B cell (primary cell): ENCODE measurements at regions not wholly inside any gene's neighbourhood (a gene's known extent, or its start where the extent isn't known, plus 50 kb on each side); places are given as distances from the start of the nearest gene placed in this dataset.

Experiments
- ATAC-seq: fragments of 200-7000 bp; cut with Tn5 transposase; one replicate; pipeline ENCODE4 v1.10.0; 2021; ENCODE audit warnings: low read depth, mild to moderate bottlenecking, moderate number of reproducible peaks, moderate library complexity
- CTCF ChIA-PET: fragments of 350-600 bp; sonication (Branson Sonifier 250); formaldehyde crosslinking; loops from one replicate; lab custom pipeline; 2021; ENCODE audit warnings: antibody characterized with exemption, inconsistent platforms; lab: Charles Lee
- POLR2A ChIA-PET: fragments of 350-600 bp; sonication (Branson Sonifier 250); formaldehyde crosslinking; loops from one replicate; lab custom pipeline; 2021; ENCODE audit warnings: antibody characterized with exemption; lab: Charles Lee
- DNase-seq: peaks from one replicate; pipeline ENCODE4 v3.0.0; 2013
- H2AFZ ChIP-seq: 2 replicates; pipeline ENCODE4 v1.6.1; 2012; ENCODE audit warnings: mild to moderate bottlenecking, low read depth, low read length; ENCODE audit not compliant: insufficient read depth, poor library complexity, severe bottlenecking
- H3K27ac ChIP-seq, 2 donors: 1 replicate in 1 of 2; 2 replicates in 1 of 2; pipeline ENCODE4 v1.5.1; 2012 to 2013; ENCODE audit warnings: low read length in 2 of 2, mild to moderate bottlenecking in 2 of 2, moderate library complexity in 1 of 2
- H3K27me3 ChIP-seq, 4 experiments: fragments of 200-600 bp in 1 of 4; sonication (generic) in 1 of 4; replicated peaks in 1 of 4; 1 replicate in 2 of 4; 2 replicates in 2 of 4; pipeline versions ENCODE4 v1.6.1 to v1.7.0; 2013 to 2016; ENCODE audit warnings: low read length in 3 of 4, mild to moderate bottlenecking in 2 of 4, mixed read lengths in 1 of 4, moderate library complexity in 1 of 4; ENCODE audit not compliant: insufficient read depth in 4 of 4, control insufficient read depth in 3 of 4; ENCODE audit errors: control extremely low read depth in 1 of 4
- H3K36me3 ChIP-seq, 2 experiments: replicated peaks in 1 of 2; 1 replicate in 1 of 2; 2 replicates in 1 of 2; pipeline versions ENCODE4 v1.6.1 to v1.7.1; 2013; ENCODE audit warnings: low read length in 1 of 2; ENCODE audit not compliant: insufficient read depth in 2 of 2, control insufficient read depth in 1 of 2; ENCODE audit errors: control extremely low read depth in 1 of 2, extremely low read depth in 1 of 2
- H3K4me1 ChIP-seq, 2 donors: fragments of 200-600 bp in 1 of 2; sonication (generic) in 1 of 2; 1 replicate in 1 of 2; 2 replicates in 1 of 2; pipeline versions ENCODE4 v1.5.1 to v1.6.1; 2013 to 2017; ENCODE audit warnings: low read length in 2 of 2; ENCODE audit not compliant: control insufficient read depth in 2 of 2, insufficient read depth in 2 of 2
- H3K4me2 ChIP-seq: replicated peaks from 2 replicates; pipeline ENCODE3; 2012; ENCODE audit warnings: mild to moderate bottlenecking, low read depth, low read length; ENCODE audit not compliant: poor library complexity, severe bottlenecking
- H3K4me3 ChIP-seq, 5 experiments: fragments of 200-600 bp in 1 of 5; sonication (generic) in 1 of 5; 1 replicate in 3 of 5; 2 replicates in 2 of 5; pipeline versions ENCODE4 v1.5.1 to v1.7.0; 2011 to 2016; ENCODE audit warnings: low read length in 4 of 5, mild to moderate bottlenecking in 4 of 5, low read depth in 2 of 5, control low read depth in 1 of 5, moderate library complexity in 1 of 5; ENCODE audit not compliant: insufficient read depth in 1 of 5; ENCODE audit errors: control extremely low read depth in 1 of 5, extremely low read depth in 1 of 5
- H3K79me2 ChIP-seq: fragments of 200-600 bp; sonication (generic); one replicate; pipeline ENCODE4 v1.6.0; 2016; ENCODE audit warnings: low read length; ENCODE audit not compliant: control insufficient read depth, insufficient read depth
- H3K9ac ChIP-seq: fragments of 200-600 bp; sonication (generic); 2 replicates; pipeline ENCODE4 v1.6.1; 2017; ENCODE audit warnings: mild to moderate bottlenecking, low read length, moderate library complexity
- H3K9me3 ChIP-seq, 3 donors: one replicate each; pipeline versions ENCODE4 v1.6.1 to v1.7.1; 2013; ENCODE audit warnings: low read length in 2 of 3; ENCODE audit not compliant: control insufficient read depth in 2 of 3, insufficient read depth in 1 of 3; ENCODE audit errors: control extremely low read depth in 1 of 3
- H4K20me1 ChIP-seq: 2 replicates; pipeline ENCODE4 v1.6.0; 2012; ENCODE audit warnings: mild to moderate bottlenecking, low read length; ENCODE audit not compliant: insufficient read depth, control insufficient read depth, poor library complexity, severe bottlenecking
- H3K27ac Mint-ChIP-seq: one replicate; pipeline ENCODE4 v1.8.0; 2021; ENCODE audit warnings: mixed read lengths
- H3K27me3 Mint-ChIP-seq: one replicate; pipeline ENCODE4 v1.8.0; 2021; ENCODE audit warnings: mixed read lengths
- H3K4me1 Mint-ChIP-seq: one replicate; pipeline ENCODE4 v1.8.0; 2021; ENCODE audit warnings: mixed read lengths
- H3K4me3 Mint-ChIP-seq: one replicate; pipeline ENCODE4 v1.8.0; 2021; ENCODE audit warnings: mixed read lengths
- H3K9me3 Mint-ChIP-seq: one replicate; pipeline ENCODE4 v1.8.0; 2022; ENCODE audit warnings: mixed read lengths; ENCODE audit not compliant: insufficient read depth
- CTCF ChIP-seq: fragments of 200-600 bp; IDR thresholded peaks from one replicate; pipeline ENCODE4 v1.8.0; 2022; ENCODE audit warnings: antibody characterized with exemption, mild to moderate bottlenecking
- EZH2 ChIP-seq: IDR thresholded peaks from 2 replicates; pipeline ENCODE4 v1.6.1; 2012; ENCODE audit warnings: borderline replicate concordance, low read depth, mild to moderate bottlenecking, moderate library complexity, low read length; ENCODE audit not compliant: insufficient read depth, poor library complexity, severe bottlenecking
- whole genome bisulfite sequencing: methylation state at CpG from one replicate; pipeline ENCODE4 v1.1.5; 2013; ENCODE audit warnings: missing lambda C conversion rate; ENCODE audit not compliant: insufficient coverage; 5-methylcytosine and 5-hydroxymethylcytosine counted together
- intact Hi-C: fragments of 100-400 bp; cut with micrococcal nuclease; formaldehyde crosslinking; loops from one replicate; pipeline ENCODE4 v1.10.0; 2022

- Mint-ChIP-seq H3K27ac (no peak overlapping the region), H3K9me3 (no peaks in the 10 kb centered on the region), H3K4me1 (no peaks in the 10 kb centered on the region), H3K4me3 (no peak overlapping the region), H3K27me3 (no peaks in the 10 kb centered on the region)
- no peak for TF ChIP-seq CTCF
- no peak for TF ChIP-seq EZH2
- no peak overlapping the region for H3K27ac ChIP-seq
- no peak overlapping the region for H3K9ac ChIP-seq
- no peak for DNase-seq
- H3K4me2 ChIP-seq, result no peak overlapping the region
- H2AFZ ChIP-seq, result no peak overlapping the region
- WGBS, result 98% methylated on average over 8 of the region's 11 CpGs
- H3K4me1 ChIP-seq, result no peaks in the 10 kb centered on the region
- ChIA-PET POLR2A (no interaction called here), CTCF (no interaction called here)
- H3K9me3 ChIP-seq, result peaks cover 0 to 4% (median 0%) of the 10 kb centered on the region in 3 donors
- intact Hi-C loops, result no loop called here
- no peaks in the 10 kb centered on the region for H3K36me3 ChIP-seq
- ATAC-seq, result no peak
- H4K20me1 ChIP-seq, result no peaks in the 10 kb centered on the region
- no peak overlapping the region for H3K4me3 ChIP-seq
- H3K79me2 ChIP-seq, result no peaks in the 10 kb centered on the region
- no peaks in the 10 kb centered on the region for H3K27me3 ChIP-seq
Observed at GRCh38 chr4:123020285-123020684, 97.9 kb upstream of the NUDT6 start.

GRCh38 chr4:123023647-123024046 is 101.2 kb upstream of the NUDT6 start:
- Histone ChIP-seq H3K9ac (no peak overlapping the region), H4K20me1 (no peaks in the 10 kb centered on the region), H3K4me2 (no peak overlapping the region), H3K27me3 (no peaks in the 10 kb centered on the region), H3K4me1 (no peaks in the 10 kb centered on the region), H2AFZ (no peak overlapping the region), H3K4me3 (no peak overlapping the region), H3K36me3 (no peaks in the 10 kb centered on the region), H3K27ac (no peak overlapping the region), H3K79me2 (no peaks in the 10 kb centered on the region), H3K9me3 (peaks cover 0 to 4% (median 0%) of the 10 kb centered on the region in 3 donors)
- CTCF ChIA-PET, result no interaction called here
- intact Hi-C loops, result no loop called here
- Mint-ChIP-seq H3K27ac (no peak overlapping the region), H3K4me1 (peaks cover 3% of the 10 kb centered on the region), H3K27me3 (no peaks in the 10 kb centered on the region), H3K4me3 (no peak overlapping the region), H3K9me3 (no peaks in the 10 kb centered on the region)
- TF ChIP-seq CTCF (no peak), EZH2 (no peak)
- 97% methylated on average over 8 of the region's 15 CpGs for WGBS
- DNase-seq (no peak), ATAC-seq (no peak)
- POLR2A ChIA-PET, result no interaction called here
